ENCODE measurements at regions not wholly inside any gene's neighbourhood (a gene's known extent, or its start where the extent isn't known, plus 50 kb on each side); places are given as distances from the start of the nearest gene placed in this dataset.

DNA sequence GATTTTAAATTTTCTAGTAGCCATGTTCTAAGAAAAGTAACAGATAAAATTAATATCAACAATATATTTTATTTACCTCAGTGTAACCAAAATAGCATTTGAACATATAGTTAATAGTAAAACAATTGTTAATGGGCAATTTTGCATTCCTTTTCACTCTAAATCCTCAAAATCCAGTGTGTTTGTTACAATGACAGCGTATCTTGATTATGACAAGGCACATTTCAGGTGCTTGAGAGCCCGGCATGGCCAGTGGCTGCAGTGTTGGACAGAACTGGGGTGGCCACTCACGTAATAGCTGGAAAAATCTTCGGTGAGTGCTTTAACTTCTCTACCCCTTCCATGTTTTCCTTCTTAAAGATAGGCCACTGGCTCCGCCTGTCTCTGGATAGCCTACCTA, 248.0 kb upstream of the RREB1 start:
- no peak overlapping the region for H3K4me3 ChIP-seq (ENCODE audit: low read depth, low read length)
- no peak for DNase-seq (ENCODE audit: low read depth)
- TF ChIP-seq, protein P1, sequence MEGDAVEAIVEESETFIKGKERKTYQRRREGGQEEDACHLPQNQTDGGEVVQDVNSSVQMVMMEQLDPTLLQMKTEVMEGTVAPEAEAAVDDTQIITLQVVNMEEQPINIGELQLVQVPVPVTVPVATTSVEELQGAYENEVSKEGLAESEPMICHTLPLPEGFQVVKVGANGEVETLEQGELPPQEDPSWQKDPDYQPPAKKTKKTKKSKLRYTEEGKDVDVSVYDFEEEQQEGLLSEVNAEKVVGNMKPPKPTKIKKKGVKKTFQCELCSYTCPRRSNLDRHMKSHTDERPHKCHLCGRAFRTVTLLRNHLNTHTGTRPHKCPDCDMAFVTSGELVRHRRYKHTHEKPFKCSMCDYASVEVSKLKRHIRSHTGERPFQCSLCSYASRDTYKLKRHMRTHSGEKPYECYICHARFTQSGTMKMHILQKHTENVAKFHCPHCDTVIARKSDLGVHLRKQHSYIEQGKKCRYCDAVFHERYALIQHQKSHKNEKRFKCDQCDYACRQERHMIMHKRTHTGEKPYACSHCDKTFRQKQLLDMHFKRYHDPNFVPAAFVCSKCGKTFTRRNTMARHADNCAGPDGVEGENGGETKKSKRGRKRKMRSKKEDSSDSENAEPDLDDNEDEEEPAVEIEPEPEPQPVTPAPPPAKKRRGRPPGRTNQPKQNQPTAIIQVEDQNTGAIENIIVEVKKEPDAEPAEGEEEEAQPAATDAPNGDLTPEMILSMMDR (IDR thresholded peaks at IDR 0.05; ENCODE audit: control insufficient read depth, extremely low read depth, insufficient read depth), result no peak

DNA sequence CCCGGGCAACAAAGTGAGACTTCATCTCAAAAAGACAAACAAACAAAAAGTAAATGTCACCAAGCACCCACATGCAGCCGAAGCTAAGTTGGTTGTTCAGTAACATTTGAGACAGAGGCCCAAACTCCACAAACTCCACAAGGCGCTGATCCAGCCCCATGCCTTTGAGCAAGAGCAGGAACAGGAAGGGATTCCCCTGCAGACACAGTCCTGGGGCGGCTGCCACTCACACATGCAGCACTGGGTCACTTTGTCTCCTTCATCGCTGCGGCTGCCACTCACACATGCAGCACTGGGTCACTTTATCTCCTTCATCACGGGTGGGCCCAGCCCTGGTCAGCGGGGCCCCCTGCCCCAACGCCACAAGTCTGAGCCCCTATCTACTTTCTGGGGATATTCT, 246.9 kb upstream of the RREB1 start:
- TF ChIP-seq, protein P1 (IDR thresholded peaks at IDR 0.05; ENCODE audit: control insufficient read depth, extremely low read depth, insufficient read depth), result no peak
- DNase-seq (ENCODE audit: low read depth), result no peak
- H3K4me3 ChIP-seq (ENCODE audit: low read depth, low read length), result no peak overlapping the region

DNA sequence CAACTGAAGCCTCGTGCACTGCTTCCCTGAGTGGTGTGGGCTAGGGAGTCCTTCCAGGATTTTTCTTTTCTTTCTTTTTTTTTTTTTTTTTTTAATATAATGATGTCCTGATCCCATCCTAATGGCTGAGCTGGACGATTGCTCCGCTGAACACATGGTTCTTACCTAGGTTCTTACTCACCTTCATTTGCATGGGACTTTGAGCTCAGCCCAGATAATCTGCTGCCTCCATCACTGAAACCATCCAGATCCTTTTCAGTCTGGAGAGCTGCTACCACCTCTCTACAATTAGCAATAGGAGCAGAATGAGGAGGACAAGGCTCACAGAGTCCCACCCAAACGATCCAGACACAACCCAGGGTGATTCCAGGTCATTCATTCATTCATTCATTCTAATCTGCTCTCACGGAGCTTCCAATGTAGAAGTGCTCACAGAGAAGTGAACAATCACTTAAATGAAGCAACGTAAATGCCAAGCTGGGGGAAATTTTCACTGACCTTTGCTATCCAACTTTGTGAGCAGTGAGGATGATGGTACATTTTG, 246.3 kb upstream of the RREB1 start:
- DNase-seq (ENCODE audit: low read depth), result no peak
- TF ChIP-seq, protein P1 (IDR thresholded peaks at IDR 0.05; ENCODE audit: control insufficient read depth, extremely low read depth, insufficient read depth), result no peak
- H3K4me3 ChIP-seq (ENCODE audit: low read depth, low read length), result no peak overlapping the region

DNA sequence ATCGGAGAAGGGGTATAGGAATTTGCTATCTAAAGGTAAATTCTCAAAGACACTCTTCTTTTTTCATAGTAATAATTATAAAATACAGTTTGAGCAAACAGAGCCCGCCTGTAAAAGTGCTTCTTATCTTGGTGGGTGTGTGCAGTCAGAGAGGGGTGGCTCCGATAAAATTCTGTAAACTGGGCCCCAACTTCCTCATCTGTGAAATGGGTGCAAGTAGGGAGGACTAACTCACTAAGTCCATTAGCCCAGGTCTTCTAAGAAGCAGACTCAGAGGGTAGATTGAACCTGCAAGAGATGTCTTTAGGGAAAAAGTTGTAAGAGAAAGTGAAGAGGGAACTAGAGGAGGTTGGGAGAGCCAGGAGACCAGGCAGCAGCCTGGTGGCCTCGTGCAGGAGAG, 245.8 kb upstream of the RREB1 start:
- TF ChIP-seq, protein P1 (IDR thresholded peaks at IDR 0.05; ENCODE audit: control insufficient read depth, extremely low read depth, insufficient read depth), result no peak
- DNase-seq (ENCODE audit: low read depth), result no peak
- H3K4me3 ChIP-seq (ENCODE audit: low read depth, low read length), result no peak overlapping the region

DNA sequence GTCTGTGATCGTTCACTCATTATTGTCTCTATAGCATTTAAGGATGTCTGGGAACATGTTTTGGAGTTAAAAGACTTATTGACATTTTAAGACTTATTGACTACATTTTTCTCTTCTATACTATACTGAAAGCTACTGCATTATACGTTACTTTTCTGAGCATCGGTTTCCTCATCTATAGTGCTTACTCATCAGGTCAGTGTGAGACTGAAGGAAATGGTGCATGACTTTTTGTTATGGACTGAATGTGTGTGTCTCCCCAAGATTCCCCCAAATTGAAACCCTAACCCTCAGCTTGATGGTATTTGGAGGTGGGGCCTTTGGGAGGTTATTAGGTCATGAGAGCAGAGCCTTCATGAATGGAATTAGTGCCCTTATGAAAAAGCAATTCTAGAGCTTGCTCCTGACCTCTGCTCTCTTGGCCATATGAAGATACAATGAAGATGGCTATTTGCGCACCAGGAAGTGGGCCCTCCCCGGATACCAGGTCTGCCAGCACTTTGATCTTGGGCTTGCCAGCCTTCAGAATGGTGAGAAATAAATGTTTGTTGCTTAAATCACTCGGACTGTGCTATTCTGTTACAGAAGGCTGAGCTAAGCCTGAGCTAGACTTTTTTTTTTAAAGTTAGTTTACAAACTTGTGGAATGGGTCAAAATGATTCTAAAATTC, 243.7 kb upstream of the RREB1 start:
- TF ChIP-seq, protein P1 (IDR thresholded peaks at IDR 0.05; ENCODE audit: control insufficient read depth, extremely low read depth, insufficient read depth), result no peak
- H3K4me3 ChIP-seq (ENCODE audit: low read depth, low read length), result no peak overlapping the region
- DNase-seq (ENCODE audit: low read depth), result no peak

DNA sequence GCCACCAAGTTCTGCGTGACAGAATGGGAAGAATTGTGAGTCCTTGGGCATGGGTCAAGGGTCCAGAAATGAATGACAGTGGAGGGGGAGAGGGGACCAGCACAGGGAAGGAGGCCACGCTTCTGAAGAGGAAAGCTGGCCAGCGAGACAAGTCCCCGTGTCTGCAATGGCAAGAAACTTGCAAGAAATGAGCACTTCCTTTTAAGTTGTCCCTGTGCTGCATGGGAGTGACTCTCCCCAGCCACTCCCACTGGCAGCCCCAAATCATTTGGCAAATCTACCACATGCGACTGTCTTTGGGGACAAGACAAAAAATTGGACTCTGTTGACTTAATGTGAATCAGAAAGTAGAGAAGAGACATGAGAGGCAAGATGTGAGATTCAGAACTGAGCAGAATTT, 242.2 kb upstream of the RREB1 start:
- no peak overlapping the region for H3K4me3 ChIP-seq (ENCODE audit: low read depth, low read length)
- TF ChIP-seq, protein P1 (IDR thresholded peaks at IDR 0.05; ENCODE audit: control insufficient read depth, extremely low read depth, insufficient read depth), result no peak
- DNase-seq (ENCODE audit: low read depth), result no peak

Data from LNCaP clone FGC (cell line).